ENCODE measurements at regions not wholly inside any gene's neighbourhood (a gene's known extent, or its start where the extent isn't known, plus 50 kb on each side); places are given as distances from the start of the nearest gene placed in this dataset.

DNA sequence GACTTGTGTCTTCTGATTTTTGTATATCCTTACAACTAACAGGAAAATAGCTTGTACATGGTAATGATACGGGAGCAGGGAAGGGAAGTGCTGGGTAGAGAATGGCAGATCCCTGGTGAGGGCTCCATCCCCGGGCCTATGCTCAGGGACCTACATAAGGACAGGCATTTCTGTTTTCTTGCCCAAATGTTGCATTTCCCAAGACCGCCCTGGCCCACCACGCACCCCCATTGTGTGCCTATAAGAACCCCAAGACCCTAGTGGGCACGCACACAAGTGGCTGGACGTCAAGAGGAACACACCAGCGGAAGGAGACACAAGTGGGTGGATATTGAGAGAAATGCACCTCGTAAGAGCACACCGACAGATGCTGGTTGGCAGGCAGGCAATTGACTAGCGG is 616.3 kb upstream of the MAN1A1 start:
- TF ChIP-seq, protein P1, sequence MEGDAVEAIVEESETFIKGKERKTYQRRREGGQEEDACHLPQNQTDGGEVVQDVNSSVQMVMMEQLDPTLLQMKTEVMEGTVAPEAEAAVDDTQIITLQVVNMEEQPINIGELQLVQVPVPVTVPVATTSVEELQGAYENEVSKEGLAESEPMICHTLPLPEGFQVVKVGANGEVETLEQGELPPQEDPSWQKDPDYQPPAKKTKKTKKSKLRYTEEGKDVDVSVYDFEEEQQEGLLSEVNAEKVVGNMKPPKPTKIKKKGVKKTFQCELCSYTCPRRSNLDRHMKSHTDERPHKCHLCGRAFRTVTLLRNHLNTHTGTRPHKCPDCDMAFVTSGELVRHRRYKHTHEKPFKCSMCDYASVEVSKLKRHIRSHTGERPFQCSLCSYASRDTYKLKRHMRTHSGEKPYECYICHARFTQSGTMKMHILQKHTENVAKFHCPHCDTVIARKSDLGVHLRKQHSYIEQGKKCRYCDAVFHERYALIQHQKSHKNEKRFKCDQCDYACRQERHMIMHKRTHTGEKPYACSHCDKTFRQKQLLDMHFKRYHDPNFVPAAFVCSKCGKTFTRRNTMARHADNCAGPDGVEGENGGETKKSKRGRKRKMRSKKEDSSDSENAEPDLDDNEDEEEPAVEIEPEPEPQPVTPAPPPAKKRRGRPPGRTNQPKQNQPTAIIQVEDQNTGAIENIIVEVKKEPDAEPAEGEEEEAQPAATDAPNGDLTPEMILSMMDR (IDR thresholded peaks at IDR 0.05) = no peak
- no peak for TF ChIP-seq POLR2A (IDR thresholded peaks at IDR 0.05)
